OCI-LY7 (cell line): ENCODE measurements at regions not wholly inside any gene's neighbourhood (a gene's known extent, or its start where the extent isn't known, plus 50 kb on each side); places are given as distances from the start of the nearest gene placed in this dataset.

ENCODE experiments used
- CTCF ChIP-seq: fragments of 200-600 bp; sonication (generic); conservative IDR thresholded peaks from 2 replicates; pipeline ENCODE4 v1.5.1; 2014; ENCODE audit warnings: mild to moderate bottlenecking, antibody characterized with exemption, low read length, moderate library complexity, mixed read lengths
- EZH2phosphoT487 ChIP-seq: fragments of 200-600 bp; sonication (generic); IDR thresholded peaks from 2 replicates; pipeline ENCODE4 v1.6.1; 2018; ENCODE audit warnings: low read depth, borderline replicate concordance, mild to moderate bottlenecking, mixed run types, antibody characterized with exemption, low read length, moderate library complexity, mixed read lengths

- no peak for TF ChIP-seq CTCF
- TF ChIP-seq EZH2phosphoT487 = no peak
Measured at GRCh38 chr16:64422259-64422658, 699.6 kb downstream of the CDH11 start.
